UCSD-AML1 (cell line): ENCODE measurements at regions not wholly inside any gene's neighbourhood (a gene's known extent, or its start where the extent isn't known, plus 50 kb on each side); places are given as distances from the start of the nearest gene placed in this dataset.
"Not testable (repeated sequence)": the region's sequence is repeated elsewhere in the genome, so short reads cannot be mapped to it uniquely, and the experiment has no call there.

Experiments used
- DNase-seq: peaks from one replicate; lab custom pipeline; 2025; ENCODE audit not compliant: unreplicated experiment; lab: John Stamatoyannopoulos, UW

- DNase-seq, result no peak
Observed at GRCh38 chr5:130386155-130386554, 481.9 kb downstream of the CHSY3 start.

GRCh38 chr5:130385656-130386055, 481.4 kb downstream of the CHSY3 start:
- no peak for DNase-seq

- no peak for DNase-seq
Observed at GRCh38 chr5:130365956-130366355, 461.7 kb downstream of the CHSY3 start.

GRCh38 chr5:130350131-130350530, 445.9 kb downstream of the CHSY3 start:
- no peak for DNase-seq

- no peak for DNase-seq
Observed at GRCh38 chr5:130337179-130337888, 433.1 kb downstream of the CHSY3 start.

- no peak for DNase-seq
Observed at GRCh38 chr5:130335117-130335516, 430.9 kb downstream of the CHSY3 start.

GRCh38 chr5:130333089-130333488, 428.8 kb downstream of the CHSY3 start:
- no peak for DNase-seq

- DNase-seq, result no peak
Observed at GRCh38 chr5:130331332-130331731, 427.1 kb downstream of the CHSY3 start.

- no peak for DNase-seq
Observed at GRCh38 chr5:130324953-130325671, 420.8 kb downstream of the CHSY3 start.

GRCh38 chr5:130323804-130324454, 419.7 kb downstream of the CHSY3 start:
- no peak for DNase-seq

GRCh38 chr5:130321931-130322330, 417.7 kb downstream of the CHSY3 start:
- DNase-seq, result no peak

- DNase-seq, result no peak
Observed at GRCh38 chr5:130316971-130317680, 412.9 kb downstream of the CHSY3 start.

- DNase-seq, result no peak
Observed at GRCh38 chr5:130295235-130295634, 391.0 kb downstream of the CHSY3 start.

- DNase-seq, result not testable (repeated sequence)
Observed at GRCh38 chr5:130294798-130295197, 390.5 kb downstream of the CHSY3 start.

- DNase-seq, result no peak
Observed at GRCh38 chr5:130290219-130290618, 386.0 kb downstream of the CHSY3 start.

GRCh38 chr5:130289132-130290088, 385.1 kb downstream of the CHSY3 start:
- no peak for DNase-seq

- no peak for DNase-seq
Observed at GRCh38 chr5:130287438-130287837, 383.2 kb downstream of the CHSY3 start.

GRCh38 chr5:130286971-130287370, 382.7 kb downstream of the CHSY3 start:
- no peak for DNase-seq

- DNase-seq, result no peak
Observed at GRCh38 chr5:130282049-130282448, 377.8 kb downstream of the CHSY3 start.

- no peak for DNase-seq
Observed at GRCh38 chr5:130280528-130281217, 376.4 kb downstream of the CHSY3 start.
